ENCODE measurements at regions not wholly inside any gene's neighbourhood (a gene's known extent, or its start where the extent isn't known, plus 50 kb on each side); places are given as distances from the start of the nearest gene placed in this dataset.

- TF ChIP-seq, protein P1, sequence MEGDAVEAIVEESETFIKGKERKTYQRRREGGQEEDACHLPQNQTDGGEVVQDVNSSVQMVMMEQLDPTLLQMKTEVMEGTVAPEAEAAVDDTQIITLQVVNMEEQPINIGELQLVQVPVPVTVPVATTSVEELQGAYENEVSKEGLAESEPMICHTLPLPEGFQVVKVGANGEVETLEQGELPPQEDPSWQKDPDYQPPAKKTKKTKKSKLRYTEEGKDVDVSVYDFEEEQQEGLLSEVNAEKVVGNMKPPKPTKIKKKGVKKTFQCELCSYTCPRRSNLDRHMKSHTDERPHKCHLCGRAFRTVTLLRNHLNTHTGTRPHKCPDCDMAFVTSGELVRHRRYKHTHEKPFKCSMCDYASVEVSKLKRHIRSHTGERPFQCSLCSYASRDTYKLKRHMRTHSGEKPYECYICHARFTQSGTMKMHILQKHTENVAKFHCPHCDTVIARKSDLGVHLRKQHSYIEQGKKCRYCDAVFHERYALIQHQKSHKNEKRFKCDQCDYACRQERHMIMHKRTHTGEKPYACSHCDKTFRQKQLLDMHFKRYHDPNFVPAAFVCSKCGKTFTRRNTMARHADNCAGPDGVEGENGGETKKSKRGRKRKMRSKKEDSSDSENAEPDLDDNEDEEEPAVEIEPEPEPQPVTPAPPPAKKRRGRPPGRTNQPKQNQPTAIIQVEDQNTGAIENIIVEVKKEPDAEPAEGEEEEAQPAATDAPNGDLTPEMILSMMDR (conservative IDR thresholded peaks at IDR 0.05) = no peak
- no peak for TF ChIP-seq ZFX (IDR thresholded peaks at IDR 0.05)
Measured at GRCh38 chr15:62404194-62404985, 239.3 kb upstream of the C2CD4B start.
